Chondrocyte (in vitro differentiated cells): ENCODE measurements at regions not wholly inside any gene's neighbourhood (a gene's known extent, or its start where the extent isn't known, plus 50 kb on each side); places are given as distances from the start of the nearest gene placed in this dataset.
"Not testable (repeated sequence)": the region's sequence is repeated elsewhere in the genome, so short reads cannot be mapped to it uniquely, and the experiment has no call there.

Experiments
- DNase-seq: peaks from one replicate; pipeline ENCODE4 v3.0.0; 2021; ENCODE audit warnings: mixed read lengths, low spot score
- H3K27ac Mint-ChIP-seq: one replicate; pipeline ENCODE4 v1.8.0; 2021; ENCODE audit warnings: mild to moderate bottlenecking, moderate library complexity, mixed read lengths; ENCODE audit not compliant: unreplicated experiment
- H3K27me3 Mint-ChIP-seq: 2 replicates; pipeline ENCODE4 v1.8.0; 2021; ENCODE audit warnings: low read depth, mixed read lengths
- H3K36me3 Mint-ChIP-seq: 2 replicates; pipeline ENCODE4 v1.8.0; 2021; ENCODE audit warnings: low read depth, mixed read lengths
- H3K4me1 Mint-ChIP-seq: 2 replicates; pipeline ENCODE4 v1.8.0; 2021; ENCODE audit warnings: low read depth, mild to moderate bottlenecking, mixed read lengths
- H3K4me3 Mint-ChIP-seq: one replicate; pipeline ENCODE4 v1.8.0; 2021; ENCODE audit warnings: mild to moderate bottlenecking, moderate library complexity, mixed read lengths; ENCODE audit not compliant: unreplicated experiment
- H3K9me3 Mint-ChIP-seq: 2 replicates; pipeline ENCODE4 v1.8.0; 2021; ENCODE audit warnings: low read depth, mixed read lengths
- TF ChIP-seq, protein P1 (sequence below): fragments of 200-600 bp; sonication (generic); IDR thresholded peaks from 2 replicates; pipeline ENCODE4 v1.5.0; 2021; ENCODE audit warnings: antibody characterized with exemption, mild to moderate bottlenecking, moderate library complexity

DNA sequence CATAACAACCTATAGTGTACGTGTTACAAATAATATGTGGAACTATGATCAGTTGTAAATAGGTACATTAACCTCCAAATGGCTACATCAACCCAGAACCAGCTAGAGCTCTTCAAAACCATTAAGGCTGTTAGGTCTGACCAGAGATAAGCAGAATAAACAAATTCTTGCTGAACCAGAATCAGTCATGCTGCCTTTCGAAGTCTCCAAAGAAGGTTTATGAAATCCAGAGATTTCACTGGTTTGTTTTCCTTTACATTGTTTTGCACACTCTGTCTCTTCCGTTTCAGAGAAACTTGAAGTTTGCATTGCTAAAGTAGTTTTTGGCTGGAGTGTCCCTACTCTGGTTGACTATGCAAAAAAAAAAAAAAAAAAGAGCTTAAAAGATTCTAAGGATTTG, 177.3 kb upstream of the SLIT2 start:
- no peak for DNase-seq
- Mint-ChIP-seq H3K9me3 (no peaks in the 10 kb centered on the region), H3K27ac (no peak overlapping the region), H3K27me3 (no peaks in the 10 kb centered on the region), H3K36me3 (no peaks in the 10 kb centered on the region), H3K4me1 (peaks cover 11% of the 10 kb centered on the region), H3K4me3 (no peak overlapping the region)
- TF ChIP-seq, protein P1, sequence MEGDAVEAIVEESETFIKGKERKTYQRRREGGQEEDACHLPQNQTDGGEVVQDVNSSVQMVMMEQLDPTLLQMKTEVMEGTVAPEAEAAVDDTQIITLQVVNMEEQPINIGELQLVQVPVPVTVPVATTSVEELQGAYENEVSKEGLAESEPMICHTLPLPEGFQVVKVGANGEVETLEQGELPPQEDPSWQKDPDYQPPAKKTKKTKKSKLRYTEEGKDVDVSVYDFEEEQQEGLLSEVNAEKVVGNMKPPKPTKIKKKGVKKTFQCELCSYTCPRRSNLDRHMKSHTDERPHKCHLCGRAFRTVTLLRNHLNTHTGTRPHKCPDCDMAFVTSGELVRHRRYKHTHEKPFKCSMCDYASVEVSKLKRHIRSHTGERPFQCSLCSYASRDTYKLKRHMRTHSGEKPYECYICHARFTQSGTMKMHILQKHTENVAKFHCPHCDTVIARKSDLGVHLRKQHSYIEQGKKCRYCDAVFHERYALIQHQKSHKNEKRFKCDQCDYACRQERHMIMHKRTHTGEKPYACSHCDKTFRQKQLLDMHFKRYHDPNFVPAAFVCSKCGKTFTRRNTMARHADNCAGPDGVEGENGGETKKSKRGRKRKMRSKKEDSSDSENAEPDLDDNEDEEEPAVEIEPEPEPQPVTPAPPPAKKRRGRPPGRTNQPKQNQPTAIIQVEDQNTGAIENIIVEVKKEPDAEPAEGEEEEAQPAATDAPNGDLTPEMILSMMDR, result no peak

DNA sequence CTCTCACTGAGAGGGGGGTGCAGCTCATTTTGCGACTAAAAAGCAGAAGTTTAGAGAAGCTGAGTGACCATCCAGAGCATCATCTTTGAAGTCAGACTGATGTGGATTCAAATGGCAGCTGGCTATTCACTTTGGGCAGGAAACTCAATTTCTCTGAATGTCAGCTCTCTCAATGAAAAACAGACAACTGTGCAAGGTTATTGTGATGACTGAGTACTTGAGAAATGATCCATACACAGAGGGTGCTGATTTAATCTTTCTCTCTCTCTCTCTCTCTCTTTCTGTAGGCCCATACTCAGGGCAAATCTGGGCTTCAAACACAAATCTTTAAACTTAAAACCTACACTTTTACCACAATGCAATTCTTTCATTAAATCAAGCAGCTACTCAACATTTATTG, 185.8 kb upstream of the SLIT2 start:
- Mint-ChIP-seq H3K27ac (no peak overlapping the region), H3K4me1 (no peaks in the 10 kb centered on the region), H3K27me3 (no peaks in the 10 kb centered on the region), H3K9me3 (peaks cover 6% of the 10 kb centered on the region), H3K4me3 (no peak overlapping the region), H3K36me3 (peaks cover 2% of the 10 kb centered on the region)
- TF ChIP-seq, protein P1, result no peak
- no peak for DNase-seq

DNA sequence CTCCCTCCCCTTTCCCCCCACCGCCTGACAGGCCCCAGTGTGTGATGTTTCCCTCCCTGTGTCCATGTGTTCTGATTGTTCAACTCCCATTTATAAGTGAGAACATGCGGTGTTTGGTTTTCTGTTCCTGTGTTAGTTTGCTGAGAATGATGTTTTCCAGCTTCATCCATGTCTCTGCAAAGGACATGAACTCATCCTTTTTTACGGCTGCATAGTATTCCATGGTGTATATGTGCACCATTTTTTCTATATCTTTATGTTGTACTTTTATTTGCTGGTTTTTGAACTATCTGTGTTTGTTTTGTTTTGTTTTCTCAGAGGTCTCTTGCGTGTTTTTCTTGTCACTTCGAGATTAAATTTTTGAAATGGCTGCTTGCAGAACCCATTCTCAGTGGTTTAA, 188.8 kb upstream of the SLIT2 start:
- H3K27me3 Mint-ChIP-seq, H3K9me3 Mint-ChIP-seq, H3K4me1 Mint-ChIP-seq, DNase-seq, H3K27ac Mint-ChIP-seq, H3K36me3 Mint-ChIP-seq, H3K4me3 Mint-ChIP-seq: not testable (repeated sequence)

DNA sequence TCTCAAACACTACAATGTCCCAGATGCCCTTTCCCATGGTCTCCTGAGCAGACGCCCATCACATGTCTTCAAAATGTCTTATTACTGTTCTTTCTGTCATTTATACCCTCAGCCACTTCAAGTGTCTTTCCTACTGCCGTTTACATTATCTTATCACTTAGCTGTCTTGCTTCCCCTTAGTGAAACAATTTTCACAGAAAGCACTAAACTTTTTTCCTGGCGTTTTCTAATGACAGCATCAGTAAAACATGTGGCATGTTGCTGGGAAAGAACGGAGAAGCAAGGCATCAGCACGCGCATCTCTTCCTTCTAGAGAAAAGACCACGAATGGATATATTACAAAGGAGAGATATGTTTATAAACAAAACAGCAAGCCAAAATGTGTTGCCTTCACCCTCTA, 189.7 kb upstream of the SLIT2 start:
- H3K4me1 Mint-ChIP-seq, result no peaks in the 10 kb centered on the region
- H3K27ac Mint-ChIP-seq, result no peak overlapping the region
- H3K4me3 Mint-ChIP-seq, result no peak overlapping the region
- DNase-seq, result no peak
- peaks cover 6% of the 10 kb centered on the region for H3K9me3 Mint-ChIP-seq
- peaks cover 2% of the 10 kb centered on the region for H3K36me3 Mint-ChIP-seq
- H3K27me3 Mint-ChIP-seq, result no peaks in the 10 kb centered on the region
- TF ChIP-seq, protein P1, result no peak

DNA sequence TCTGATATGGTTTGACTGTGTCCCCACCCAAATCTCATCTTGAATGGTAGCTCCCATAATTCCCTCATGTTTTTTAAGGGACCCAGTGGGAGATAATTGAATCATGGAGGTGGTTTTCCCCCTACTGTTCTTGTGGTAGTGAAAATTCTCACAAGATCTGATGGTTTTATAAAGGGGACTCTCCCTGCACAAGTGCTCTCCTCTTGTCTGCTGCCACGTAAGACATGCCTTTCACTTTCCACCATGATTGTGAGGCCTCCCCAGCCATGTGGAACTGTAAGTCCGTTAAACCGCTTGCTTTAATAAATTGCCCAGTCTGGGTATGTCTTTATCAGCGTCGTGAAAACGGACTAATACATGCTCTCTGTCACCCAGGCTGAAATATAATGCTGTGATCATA, 200.9 kb upstream of the SLIT2 start:
- no peak for DNase-seq
- H3K27ac Mint-ChIP-seq, result no peak overlapping the region
- TF ChIP-seq, protein P1, result no peak
- H3K4me3 Mint-ChIP-seq, result no peak overlapping the region
- no peaks in the 10 kb centered on the region for H3K9me3 Mint-ChIP-seq
- H3K4me1 Mint-ChIP-seq, result peaks cover 15% of the 10 kb centered on the region
- peaks cover 1% of the 10 kb centered on the region for H3K36me3 Mint-ChIP-seq
- H3K27me3 Mint-ChIP-seq, result no peaks in the 10 kb centered on the region

DNA sequence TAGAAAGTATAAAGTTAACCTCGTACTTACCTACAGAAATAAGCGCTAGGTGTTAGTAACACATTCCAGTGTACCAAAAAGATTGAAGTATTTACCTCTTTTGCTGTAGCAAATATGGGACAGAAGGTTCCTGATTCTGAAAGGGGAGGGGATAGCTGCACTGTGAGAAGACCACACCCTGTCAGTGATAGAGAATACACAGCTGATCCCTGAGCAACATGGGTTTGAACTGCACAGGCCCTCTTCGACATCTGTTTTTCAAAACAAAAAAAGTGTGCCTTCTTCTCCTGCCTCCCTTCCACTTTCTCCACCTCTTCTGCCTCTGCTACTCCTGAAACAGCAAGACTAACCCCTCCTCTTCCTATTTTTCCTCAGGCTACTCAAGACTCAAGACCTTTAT, 201.8 kb upstream of the SLIT2 start:
- Mint-ChIP-seq H3K4me3 (no peak overlapping the region), H3K36me3 (no peaks in the 10 kb centered on the region), H3K27me3 (no peaks in the 10 kb centered on the region), H3K9me3 (no peaks in the 10 kb centered on the region), H3K27ac (no peak overlapping the region), H3K4me1 (peaks cover 22% of the 10 kb centered on the region)
- no peak for DNase-seq
- TF ChIP-seq, protein P1, result no peak
